Esophagus squamous epithelium (tissue), 4 donors: ENCODE measurements at regions not wholly inside any gene's neighbourhood (a gene's known extent, or its start where the extent isn't known, plus 50 kb on each side); places are given as distances from the start of the nearest gene placed in this dataset.

Experiments
- CTCF ChIP-seq, 6 experiments: fragments of 450-650 bp in 4 of 6; fragments of 200-600 bp in 2 of 6; sonication (generic) in 2 of 6; IDR thresholded peaks; one replicate each; pipeline ENCODE4 v1.5.1; 2016 to 2019; ENCODE audit warnings: antibody characterized with exemption in 6 of 6, mild to moderate bottlenecking in 4 of 6, moderate library complexity in 4 of 6
- POLR2A ChIP-seq, 4 donors: fragments of 450-650 bp; IDR thresholded peaks; one replicate each; pipeline ENCODE4 v1.6.1; 2017; ENCODE audit warnings: antibody characterized with exemption in 4 of 4, mild to moderate bottlenecking in 4 of 4, moderate library complexity in 3 of 4

GRCh38 chr10:88138319-88138848, 275.0 kb downstream of the PTEN start:
- TF ChIP-seq POLR2A (IDR thresholded peaks at IDR 0.05) (no peak), CTCF (IDR thresholded peaks at IDR 0.05) (no peak)
